ENCODE measurements at regions not wholly inside any gene's neighbourhood (a gene's known extent, or its start where the extent isn't known, plus 50 kb on each side); places are given as distances from the start of the nearest gene placed in this dataset.

DNA sequence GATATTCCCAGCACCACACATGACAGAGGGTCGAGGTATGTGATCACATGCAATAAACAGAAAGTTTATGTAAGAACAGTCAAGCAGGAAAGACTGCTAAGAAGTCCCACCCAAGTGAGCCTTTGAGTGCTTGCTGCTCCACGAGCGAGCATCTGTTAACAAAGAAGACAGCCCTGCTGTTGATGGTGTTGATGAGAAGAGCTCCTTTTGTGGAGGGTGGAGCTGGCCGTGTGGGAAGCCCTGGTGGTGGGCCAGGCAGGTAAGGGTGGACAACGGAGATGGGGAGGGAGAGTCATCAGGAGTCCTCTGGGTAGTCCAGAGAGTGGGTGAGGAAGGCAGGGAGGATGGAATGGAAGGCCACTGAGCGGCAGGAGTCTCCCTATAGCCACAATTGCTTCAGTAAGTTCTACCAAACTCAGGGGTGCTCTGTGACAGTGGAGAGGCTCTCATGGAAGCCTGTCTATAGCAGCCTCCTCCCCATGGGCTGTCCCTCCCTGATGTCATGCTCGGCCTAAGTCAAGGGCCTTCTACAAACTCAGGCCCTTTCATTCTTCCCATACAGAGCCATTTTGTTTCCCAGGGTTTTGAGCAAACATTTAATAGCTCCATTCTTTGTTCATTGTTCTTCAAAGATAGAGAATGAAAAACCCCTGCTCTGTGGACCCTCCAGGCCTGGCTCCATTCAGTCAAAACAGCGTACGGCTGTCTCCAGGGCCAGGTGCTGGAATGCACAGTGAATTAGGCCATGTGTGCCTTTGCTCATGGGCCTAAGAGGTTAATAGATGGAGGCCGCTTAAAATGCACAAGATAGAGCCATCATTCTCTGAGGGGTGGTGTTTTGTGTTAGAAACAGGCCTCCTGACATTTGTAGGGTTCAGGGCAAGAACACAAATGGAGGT is 494.2 kb upstream of the RAB6C start:
- H3K9ac ChIP-seq (ENCODE audit: low read length): no peak overlapping the region
- no peak overlapping the region for H3K4me2 ChIP-seq (ENCODE audit: low read length)
- H3K36me3 ChIP-seq (replicated peaks; ENCODE audit: low read depth, low read length): peaks cover 7% of the 10 kb centered on the region
- peaks cover 40% of the 10 kb centered on the region for H3K4me1 ChIP-seq (ENCODE audit: low read length)
- no peak overlapping the region for H2AFZ ChIP-seq (ENCODE audit: low read depth, low read length)
- no peaks in the 10 kb centered on the region for H3K79me2 ChIP-seq (ENCODE audit: low read length)
- no peaks in the 10 kb centered on the region for H4K20me1 ChIP-seq (ENCODE audit: insufficient read depth, low read length)
- H3K9me3 ChIP-seq (ENCODE audit: insufficient read depth, low read length): no peaks in the 10 kb centered on the region
- no peak overlapping the region for H3K4me3 ChIP-seq (ENCODE audit: low read length)
- TF ChIP-seq EZH2phosphoT487 (IDR thresholded peaks at IDR 0.05; ENCODE audit: low read depth): no peak
- TF ChIP-seq, protein P1, sequence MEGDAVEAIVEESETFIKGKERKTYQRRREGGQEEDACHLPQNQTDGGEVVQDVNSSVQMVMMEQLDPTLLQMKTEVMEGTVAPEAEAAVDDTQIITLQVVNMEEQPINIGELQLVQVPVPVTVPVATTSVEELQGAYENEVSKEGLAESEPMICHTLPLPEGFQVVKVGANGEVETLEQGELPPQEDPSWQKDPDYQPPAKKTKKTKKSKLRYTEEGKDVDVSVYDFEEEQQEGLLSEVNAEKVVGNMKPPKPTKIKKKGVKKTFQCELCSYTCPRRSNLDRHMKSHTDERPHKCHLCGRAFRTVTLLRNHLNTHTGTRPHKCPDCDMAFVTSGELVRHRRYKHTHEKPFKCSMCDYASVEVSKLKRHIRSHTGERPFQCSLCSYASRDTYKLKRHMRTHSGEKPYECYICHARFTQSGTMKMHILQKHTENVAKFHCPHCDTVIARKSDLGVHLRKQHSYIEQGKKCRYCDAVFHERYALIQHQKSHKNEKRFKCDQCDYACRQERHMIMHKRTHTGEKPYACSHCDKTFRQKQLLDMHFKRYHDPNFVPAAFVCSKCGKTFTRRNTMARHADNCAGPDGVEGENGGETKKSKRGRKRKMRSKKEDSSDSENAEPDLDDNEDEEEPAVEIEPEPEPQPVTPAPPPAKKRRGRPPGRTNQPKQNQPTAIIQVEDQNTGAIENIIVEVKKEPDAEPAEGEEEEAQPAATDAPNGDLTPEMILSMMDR (IDR thresholded peaks at IDR 0.05; ENCODE audit: low read depth, low read length): no peak
- H3K27ac ChIP-seq (ENCODE audit: low read length): no peak overlapping the region
- H3K27me3 ChIP-seq (ENCODE audit: low read depth, low read length): no peaks in the 10 kb centered on the region

DNA sequence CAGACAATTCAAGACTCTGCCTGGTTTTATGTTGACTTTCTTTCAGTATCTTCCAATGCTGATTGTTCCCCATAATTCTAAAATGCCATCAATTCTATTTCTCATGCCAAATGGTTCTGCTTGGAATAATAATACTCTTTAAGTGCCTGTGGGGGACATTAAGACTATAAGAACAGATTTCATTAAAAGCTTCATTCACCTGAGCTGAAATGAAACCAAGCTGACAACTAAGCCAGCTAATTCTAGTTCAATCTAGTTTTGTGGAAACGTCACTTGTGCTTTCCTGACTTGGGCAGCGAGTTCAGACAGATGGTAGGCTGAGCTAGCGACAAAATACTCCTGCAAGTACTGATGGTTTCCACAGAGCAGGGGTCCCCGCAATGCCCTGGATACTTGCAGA is 491.1 kb upstream of the RAB6C start:
- H3K27me3 ChIP-seq (ENCODE audit: low read depth, low read length): no peaks in the 10 kb centered on the region
- no peaks in the 10 kb centered on the region for H3K9me3 ChIP-seq (ENCODE audit: insufficient read depth, low read length)
- H3K4me3 ChIP-seq (ENCODE audit: low read length): no peak overlapping the region
- no peak overlapping the region for H3K9ac ChIP-seq (ENCODE audit: low read length)
- H3K4me1 ChIP-seq (ENCODE audit: low read length): peaks cover 9% of the 10 kb centered on the region
- no peak overlapping the region for H3K4me2 ChIP-seq (ENCODE audit: low read length)
- H2AFZ ChIP-seq (ENCODE audit: low read depth, low read length): no peak overlapping the region
- H3K36me3 ChIP-seq (replicated peaks; ENCODE audit: low read depth, low read length): no peaks in the 10 kb centered on the region
- no peaks in the 10 kb centered on the region for H3K79me2 ChIP-seq (ENCODE audit: low read length)
- no peaks in the 10 kb centered on the region for H4K20me1 ChIP-seq (ENCODE audit: insufficient read depth, low read length)
- H3K27ac ChIP-seq (ENCODE audit: low read length): no peak overlapping the region
- TF ChIP-seq EZH2phosphoT487 (IDR thresholded peaks at IDR 0.05; ENCODE audit: low read depth): no peak
- TF ChIP-seq, protein P1 (IDR thresholded peaks at IDR 0.05; ENCODE audit: low read depth, low read length): no peak

DNA sequence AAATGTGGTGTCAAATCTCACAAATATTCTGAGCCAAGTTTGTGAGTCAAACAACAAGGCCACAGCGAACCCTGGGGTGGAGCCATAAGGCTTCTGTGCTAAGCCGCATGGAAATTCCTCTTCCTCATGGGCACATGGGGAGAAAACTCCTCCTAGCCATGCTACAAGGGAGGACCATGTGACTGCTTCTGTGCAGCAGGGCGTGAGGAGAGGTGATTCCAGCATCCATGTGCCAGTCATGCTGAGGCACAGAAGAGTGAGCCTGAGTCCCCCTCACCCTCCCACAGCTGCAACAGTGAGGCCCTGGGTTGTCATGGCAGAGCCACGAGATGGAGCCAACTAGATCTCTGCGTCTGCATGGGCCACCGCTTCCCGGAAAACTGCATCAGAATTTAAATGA is 488.8 kb upstream of the RAB6C start:
- no peak for TF ChIP-seq EZH2phosphoT487 (IDR thresholded peaks at IDR 0.05; ENCODE audit: low read depth)
- TF ChIP-seq, protein P1 (IDR thresholded peaks at IDR 0.05; ENCODE audit: low read depth, low read length): no peak
- Histone ChIP-seq H3K79me2 (ENCODE audit: low read length) (no peaks in the 10 kb centered on the region), H3K4me2 (ENCODE audit: low read length) (no peak overlapping the region), H3K27me3 (ENCODE audit: low read depth, low read length) (no peaks in the 10 kb centered on the region), H3K4me1 (ENCODE audit: low read length) (no peaks in the 10 kb centered on the region), H3K9ac (ENCODE audit: low read length) (no peak overlapping the region), H2AFZ (ENCODE audit: low read depth, low read length) (no peak overlapping the region), H4K20me1 (ENCODE audit: insufficient read depth, low read length) (no peaks in the 10 kb centered on the region), H3K36me3 (replicated peaks; ENCODE audit: low read depth, low read length) (no peaks in the 10 kb centered on the region), H3K4me3 (ENCODE audit: low read length) (no peak overlapping the region), H3K27ac (ENCODE audit: low read length) (no peak overlapping the region), H3K9me3 (ENCODE audit: insufficient read depth, low read length) (no peaks in the 10 kb centered on the region)

DNA sequence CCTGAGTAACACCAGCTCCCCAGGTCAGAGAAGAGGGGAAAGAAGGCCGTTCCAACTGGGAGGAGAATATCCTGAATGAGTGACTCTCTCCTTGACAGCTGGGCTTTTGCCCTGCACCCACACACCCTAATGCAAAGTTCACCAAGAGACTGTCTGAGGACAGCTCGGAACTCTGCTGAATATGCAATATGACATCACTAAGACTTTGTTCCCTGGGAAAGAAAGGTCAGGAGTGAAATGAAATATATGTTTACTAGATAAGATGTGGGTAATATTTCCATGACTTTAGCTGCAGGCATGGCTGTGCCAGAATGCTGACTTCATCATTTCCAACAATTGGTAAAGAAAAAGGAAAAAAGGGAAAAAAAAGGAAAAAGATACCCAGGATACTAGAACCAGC is 488.2 kb upstream of the RAB6C start:
- Histone ChIP-seq H2AFZ (ENCODE audit: low read depth, low read length) (no peak overlapping the region), H3K79me2 (ENCODE audit: low read length) (no peaks in the 10 kb centered on the region), H3K9me3 (ENCODE audit: insufficient read depth, low read length) (no peaks in the 10 kb centered on the region), H3K36me3 (replicated peaks; ENCODE audit: low read depth, low read length) (no peaks in the 10 kb centered on the region), H3K4me3 (ENCODE audit: low read length) (no peak overlapping the region), H3K27me3 (ENCODE audit: low read depth, low read length) (no peaks in the 10 kb centered on the region), H4K20me1 (ENCODE audit: insufficient read depth, low read length) (no peaks in the 10 kb centered on the region), H3K9ac (ENCODE audit: low read length) (no peak overlapping the region), H3K27ac (ENCODE audit: low read length) (no peak overlapping the region), H3K4me2 (ENCODE audit: low read length) (no peak overlapping the region), H3K4me1 (ENCODE audit: low read length) (no peaks in the 10 kb centered on the region)
- no peak for TF ChIP-seq EZH2phosphoT487 (IDR thresholded peaks at IDR 0.05; ENCODE audit: low read depth)
- TF ChIP-seq, protein P1 (IDR thresholded peaks at IDR 0.05; ENCODE audit: low read depth, low read length): no peak
